ENCODE measurements at regions not wholly inside any gene's neighbourhood (a gene's known extent, or its start where the extent isn't known, plus 50 kb on each side); places are given as distances from the start of the nearest gene placed in this dataset.

GRCh38 chr4:23986270-23986669 lies 96.4 kb upstream of the PPARGC1A start:
- WGBS, 2 donors: 72 to 78% methylated on average over 5 of the region's 5 CpGs
- H3K4me3 ChIP-seq (ENCODE audit: low read depth, poor library complexity, severe bottlenecking): no peak overlapping the region
- no peak for TF ChIP-seq CTCF (IDR thresholded peaks at IDR 0.05)
- TF ChIP-seq POLR2A (IDR thresholded peaks at IDR 0.05): no peak
- intact Hi-C loops (cut with DNase I; ENCODE audit: low total_unique reads): no loop called here
- DNase-seq (ENCODE audit: low spot score in 2 of 2): no peak

GRCh38 chr4:23981328-23981727 lies 91.5 kb upstream of the PPARGC1A start:
- 80 to 89% methylated on average over 1 of the region's 1 CpG for WGBS, 2 donors
- H3K4me3 ChIP-seq (ENCODE audit: low read depth, poor library complexity, severe bottlenecking): no peak overlapping the region
- DNase-seq (ENCODE audit: low spot score in 2 of 2): no peak
- intact Hi-C loops (cut with DNase I; ENCODE audit: low total_unique reads): no loop called here
- TF ChIP-seq CTCF (IDR thresholded peaks at IDR 0.05) (no peak), POLR2A (IDR thresholded peaks at IDR 0.05) (no peak)

GRCh38 chr4:23979534-23979933 lies 89.7 kb upstream of the PPARGC1A start:
- no peak overlapping the region for H3K4me3 ChIP-seq (ENCODE audit: low read depth, poor library complexity, severe bottlenecking)
- WGBS, 2 donors: 61 to 73% methylated on average over 5 of the region's 5 CpGs
- TF ChIP-seq CTCF (IDR thresholded peaks at IDR 0.05) (no peak), POLR2A (IDR thresholded peaks at IDR 0.05) (no peak)
- DNase-seq (ENCODE audit: low spot score in 2 of 2): no peak
- intact Hi-C loops (cut with DNase I; ENCODE audit: low total_unique reads): no loop called here

GRCh38 chr4:23978002-23978401 lies 88.2 kb upstream of the PPARGC1A start:
- WGBS, 2 donors: 59 to 66% methylated on average over 3 of the region's 3 CpGs
- no peak for DNase-seq (ENCODE audit: low spot score in 2 of 2)
- TF ChIP-seq CTCF (IDR thresholded peaks at IDR 0.05) (no peak), POLR2A (IDR thresholded peaks at IDR 0.05) (no peak)
- no peak overlapping the region for H3K4me3 ChIP-seq (ENCODE audit: low read depth, poor library complexity, severe bottlenecking)
- intact Hi-C loops (cut with DNase I; ENCODE audit: low total_unique reads): no loop called here

GRCh38 chr4:23976423-23976822 lies 86.6 kb upstream of the PPARGC1A start:
- no peak overlapping the region for H3K4me3 ChIP-seq (ENCODE audit: low read depth, poor library complexity, severe bottlenecking)
- DNase-seq (ENCODE audit: low spot score in 2 of 2): no peak
- no peak for TF ChIP-seq CTCF (IDR thresholded peaks at IDR 0.05)
- intact Hi-C loops (cut with DNase I; ENCODE audit: low total_unique reads): no loop called here
- WGBS, 2 donors: 80 to 81% methylated on average over 2 of the region's 2 CpGs

GRCh38 chr4:23973308-23973855 lies 83.5 kb upstream of the PPARGC1A start:
- TF ChIP-seq POLR2A (IDR thresholded peaks at IDR 0.05) (no peak), CTCF (IDR thresholded peaks at IDR 0.05) (no peak)
- DNase-seq (ENCODE audit: low spot score in 2 of 2): no peak
- no peak overlapping the region for H3K4me3 ChIP-seq (ENCODE audit: low read depth, poor library complexity, severe bottlenecking)
- intact Hi-C loops (cut with DNase I; ENCODE audit: low total_unique reads): no loop called here
- WGBS, 2 donors: 38 to 48% methylated on average over 1 of the region's 1 CpG
